Hepatocyte (in vitro differentiated cells): ENCODE measurements at regions not wholly inside any gene's neighbourhood (a gene's known extent, or its start where the extent isn't known, plus 50 kb on each side); places are given as distances from the start of the nearest gene placed in this dataset.

Experiments used
- DNase-seq: peaks from one replicate; pipeline ENCODE4 v3.0.0-alpha.2; 2016; ENCODE audit warnings: low spot score
- H2AFZ ChIP-seq: fragments of 200-600 bp; sonication (generic); 2 replicates; pipeline ENCODE4 v1.6.0; 2016; ENCODE audit warnings: antibody characterized with exemption, mild to moderate bottlenecking
- H3K27ac ChIP-seq: fragments of 200-600 bp; sonication (generic); 2 replicates; pipeline ENCODE4 v1.5.1; 2016; ENCODE audit warnings: mild to moderate bottlenecking
- H3K27me3 ChIP-seq: fragments of 200-600 bp; sonication (generic); 2 replicates; pipeline ENCODE4 v1.6.1; 2016
- H3K36me3 ChIP-seq: fragments of 200-600 bp; sonication (generic); replicated peaks from 2 replicates; pipeline ENCODE4 v1.5.1; 2016; ENCODE audit warnings: low read depth; ENCODE audit not compliant: insufficient read depth
- H3K4me1 ChIP-seq: fragments of 200-600 bp; sonication (generic); 2 replicates; pipeline ENCODE4 v1.5.1; 2016; ENCODE audit warnings: mild to moderate bottlenecking, moderate library complexity; ENCODE audit not compliant: insufficient read depth
- H3K4me2 ChIP-seq: fragments of 200-600 bp; sonication (generic); 2 replicates; pipeline ENCODE4 v1.6.0; 2016
- H3K4me3 ChIP-seq: fragments of 200-600 bp; sonication (generic); 2 replicates; pipeline ENCODE4 v1.5.1; 2016; ENCODE audit warnings: mild to moderate bottlenecking
- H3K79me2 ChIP-seq: fragments of 200-600 bp; sonication (generic); 2 replicates; pipeline ENCODE4 v1.6.0; 2017; ENCODE audit warnings: mild to moderate bottlenecking
- H3K9me2 ChIP-seq: fragments of 200-600 bp; sonication (generic); replicated peaks from 2 replicates; pipeline ENCODE4 v1.6.0; 2017; ENCODE audit warnings: mild to moderate bottlenecking; ENCODE audit not compliant: insufficient read depth
- H3K9me3 ChIP-seq: fragments of 200-600 bp; sonication (generic); 2 replicates; pipeline ENCODE4 v1.5.1; 2016; ENCODE audit warnings: low read depth, mild to moderate bottlenecking
- H4K20me1 ChIP-seq: fragments of 200-600 bp; sonication (generic); 2 replicates; pipeline ENCODE4 v1.6.0; 2016; ENCODE audit warnings: mild to moderate bottlenecking; ENCODE audit not compliant: insufficient read depth, poor library complexity, severe bottlenecking
- CTCF ChIP-seq: fragments of 200-600 bp; sonication (generic); IDR thresholded peaks from 2 replicates; pipeline ENCODE4 v1.5.1; 2016; ENCODE audit warnings: antibody characterized with exemption, mild to moderate bottlenecking; ENCODE audit not compliant: poor library complexity
- EZH2 ChIP-seq: fragments of 200-600 bp; sonication (generic); IDR thresholded peaks from 2 replicates; pipeline ENCODE4 v1.6.1; 2016; ENCODE audit warnings: antibody characterized with exemption, mild to moderate bottlenecking, borderline replicate concordance
- EZH2phosphoT487 ChIP-seq: fragments of 200-600 bp; sonication (generic); IDR thresholded peaks from one replicate; pipeline ENCODE4 v1.6.1; 2018; ENCODE audit warnings: antibody characterized with exemption, mild to moderate bottlenecking, low read depth, moderate library complexity; ENCODE audit not compliant: unreplicated experiment, severe bottlenecking
- WGBS: methylation state at CpG from one replicate; pipeline ENCODE4 v1.1.6; 2016; ENCODE audit warnings: low lambda C conversion rate; ENCODE audit errors: missing lambda C conversion rate; 5-methylcytosine and 5-hydroxymethylcytosine counted together

- Histone ChIP-seq H3K4me2 (no peak overlapping the region), H3K79me2 (no peaks in the 10 kb centered on the region), H4K20me1 (no peaks in the 10 kb centered on the region), H3K27me3 (no peaks in the 10 kb centered on the region), H2AFZ (no peak overlapping the region), H3K9me3 (peaks cover 3% of the 10 kb centered on the region), H3K36me3 (no peaks in the 10 kb centered on the region), H3K27ac (peak overlapping the region; percentile 94), H3K4me3 (no peak overlapping the region), H3K4me1 (peaks cover 26% of the 10 kb centered on the region), H3K9me2 (no peaks in the 10 kb centered on the region)
- 95% methylated on average over 7 of the region's 7 CpGs for WGBS
- DNase-seq: no peak
- TF ChIP-seq EZH2 (no peak), CTCF (no peak), EZH2phosphoT487 (no peak)
Measured at GRCh38 chr12:14262771-14263511, 102.5 kb upstream of the ATF7IP start.

GRCh38 chr12:14263742-14264141 lies 101.7 kb upstream of the ATF7IP start:
- Histone ChIP-seq H3K4me2 (no peak overlapping the region), H3K9me3 (peaks cover 3% of the 10 kb centered on the region), H3K79me2 (no peaks in the 10 kb centered on the region), H3K36me3 (no peaks in the 10 kb centered on the region), H3K27ac (no peak overlapping the region), H4K20me1 (no peaks in the 10 kb centered on the region), H3K4me1 (peaks cover 18% of the 10 kb centered on the region), H3K4me3 (no peak overlapping the region), H2AFZ (no peak overlapping the region), H3K9me2 (no peaks in the 10 kb centered on the region), H3K27me3 (no peaks in the 10 kb centered on the region)
- DNase-seq: no peak
- WGBS: 93% methylated on average over 3 of the region's 3 CpGs
- TF ChIP-seq EZH2phosphoT487: no peak
- TF ChIP-seq EZH2: no peak
- no peak for TF ChIP-seq CTCF

- no peak for TF ChIP-seq EZH2phosphoT487
- no peak for TF ChIP-seq EZH2
- TF ChIP-seq CTCF: no peak
- Histone ChIP-seq H3K4me2 (no peak overlapping the region), H3K9me3 (peaks cover 3% of the 10 kb centered on the region), H3K27ac (peak overlapping the region; percentile 9), H3K27me3 (no peaks in the 10 kb centered on the region), H3K9me2 (no peaks in the 10 kb centered on the region), H3K79me2 (no peaks in the 10 kb centered on the region), H2AFZ (no peak overlapping the region), H4K20me1 (no peaks in the 10 kb centered on the region), H3K4me3 (no peak overlapping the region), H3K4me1 (peaks cover 18% of the 10 kb centered on the region), H3K36me3 (no peaks in the 10 kb centered on the region)
- WGBS: 87% methylated on average over 2 of the region's 2 CpGs
- no peak for DNase-seq
Measured at GRCh38 chr12:14264316-14264715, 101.2 kb upstream of the ATF7IP start.
